ENCODE measurements at regions not wholly inside any gene's neighbourhood (a gene's known extent, or its start where the extent isn't known, plus 50 kb on each side); places are given as distances from the start of the nearest gene placed in this dataset.

- TF ChIP-seq PKNOX1 (IDR thresholded peaks at IDR 0.05) (no peak), CTBP1 (IDR thresholded peaks at IDR 0.05; ENCODE audit: borderline replicate concordance) (no peak), SP1 (IDR thresholded peaks at IDR 0.05) (no peak), ARNT (IDR thresholded peaks at IDR 0.05) (no peak), LEF1 (IDR thresholded peaks at IDR 0.05; ENCODE audit: borderline replicate concordance) (no peak), FOXA1 (IDR thresholded peaks at IDR 0.05) (no peak)
These were observed 154.4 kb downstream of the BMP2 start for GRCh38 chr20:6921717-6922386.
